Right atrium auricular region (tissue), 2 donors: ENCODE measurements at regions not wholly inside any gene's neighbourhood (a gene's known extent, or its start where the extent isn't known, plus 50 kb on each side); places are given as distances from the start of the nearest gene placed in this dataset.

ENCODE experiments used
- DNase-seq: peaks from one replicate; pipeline ENCODE4 v3.0.0-alpha.2; 2019; ENCODE audit warnings: low spot score
- H3K27ac ChIP-seq, 2 donors: fragments of 200-600 bp; sonication (generic); 1 replicate in 1 of 2; 2 replicates in 1 of 2; pipeline ENCODE4 v1.5.1; 2016 to 2019
- H3K27me3 ChIP-seq, 2 donors: fragments of 200-600 bp; sonication (generic); one replicate each; pipeline versions ENCODE4 v1.5.1 to v1.6.0; 2017 to 2019
- H3K36me3 ChIP-seq: fragments of 200-600 bp; sonication (generic); one replicate; pipeline ENCODE4 v1.5.1; 2016
- H3K4me1 ChIP-seq, 2 donors: fragments of 200-600 bp; sonication (generic); one replicate each; pipeline versions ENCODE4 v1.5.1 to v1.6.0; 2017 to 2019
- H3K4me3 ChIP-seq, 2 donors: fragments of 200-600 bp; sonication (generic); 1 replicate in 1 of 2; 2 replicates in 1 of 2; pipeline ENCODE4 v1.5.1; 2017 to 2019; ENCODE audit warnings: mild to moderate bottlenecking in 1 of 2, moderate library complexity in 1 of 2
- H3K9me3 ChIP-seq, 2 donors: fragments of 200-600 bp; sonication (generic); one replicate each; pipeline ENCODE4 v1.5.1; 2019
- TF ChIP-seq, protein P1 (sequence below), 2 donors: fragments of 200-600 bp; sonication (generic); IDR thresholded peaks; one replicate each; pipeline ENCODE4 v1.5.1; 2019; ENCODE audit warnings: antibody characterized with exemption in 2 of 2

DNA sequence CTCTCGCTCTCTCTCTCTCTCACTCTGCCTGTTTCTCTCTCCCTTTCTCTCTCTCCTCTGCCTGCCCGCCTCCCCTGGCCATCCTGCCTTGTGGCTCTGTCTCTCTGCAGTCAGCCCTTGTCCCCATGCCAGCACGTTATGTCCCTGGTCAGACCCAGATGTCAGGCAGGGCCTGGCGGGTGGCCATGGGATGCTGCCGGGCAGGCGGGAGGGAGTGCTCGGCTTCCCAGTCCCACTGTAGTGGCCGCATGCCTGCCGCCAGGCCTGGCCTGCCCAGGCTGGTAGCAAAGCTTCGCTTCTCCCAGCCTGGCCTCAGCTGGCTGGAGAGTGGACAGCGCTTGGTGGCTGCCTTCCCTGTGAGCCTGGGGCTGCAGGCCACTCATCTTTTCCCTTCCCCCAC is 121.5 kb upstream of the ZNF716 start:
- DNase-seq, result no peak
- H3K4me1 ChIP-seq, result no peaks in the 10 kb centered on the region
- H3K36me3 ChIP-seq, result no peaks in the 10 kb centered on the region
- peak overlapping the region; percentile 26 to 61 for H3K27ac ChIP-seq
- no peak overlapping the region for H3K4me3 ChIP-seq
- no peaks in the 10 kb centered on the region for H3K27me3 ChIP-seq
- H3K9me3 ChIP-seq, result peaks cover 0 to 18% of the 10 kb centered on the region in 2 donors
- TF ChIP-seq, protein P1, sequence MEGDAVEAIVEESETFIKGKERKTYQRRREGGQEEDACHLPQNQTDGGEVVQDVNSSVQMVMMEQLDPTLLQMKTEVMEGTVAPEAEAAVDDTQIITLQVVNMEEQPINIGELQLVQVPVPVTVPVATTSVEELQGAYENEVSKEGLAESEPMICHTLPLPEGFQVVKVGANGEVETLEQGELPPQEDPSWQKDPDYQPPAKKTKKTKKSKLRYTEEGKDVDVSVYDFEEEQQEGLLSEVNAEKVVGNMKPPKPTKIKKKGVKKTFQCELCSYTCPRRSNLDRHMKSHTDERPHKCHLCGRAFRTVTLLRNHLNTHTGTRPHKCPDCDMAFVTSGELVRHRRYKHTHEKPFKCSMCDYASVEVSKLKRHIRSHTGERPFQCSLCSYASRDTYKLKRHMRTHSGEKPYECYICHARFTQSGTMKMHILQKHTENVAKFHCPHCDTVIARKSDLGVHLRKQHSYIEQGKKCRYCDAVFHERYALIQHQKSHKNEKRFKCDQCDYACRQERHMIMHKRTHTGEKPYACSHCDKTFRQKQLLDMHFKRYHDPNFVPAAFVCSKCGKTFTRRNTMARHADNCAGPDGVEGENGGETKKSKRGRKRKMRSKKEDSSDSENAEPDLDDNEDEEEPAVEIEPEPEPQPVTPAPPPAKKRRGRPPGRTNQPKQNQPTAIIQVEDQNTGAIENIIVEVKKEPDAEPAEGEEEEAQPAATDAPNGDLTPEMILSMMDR (IDR thresholded peaks at IDR 0.05), result no peak

DNA sequence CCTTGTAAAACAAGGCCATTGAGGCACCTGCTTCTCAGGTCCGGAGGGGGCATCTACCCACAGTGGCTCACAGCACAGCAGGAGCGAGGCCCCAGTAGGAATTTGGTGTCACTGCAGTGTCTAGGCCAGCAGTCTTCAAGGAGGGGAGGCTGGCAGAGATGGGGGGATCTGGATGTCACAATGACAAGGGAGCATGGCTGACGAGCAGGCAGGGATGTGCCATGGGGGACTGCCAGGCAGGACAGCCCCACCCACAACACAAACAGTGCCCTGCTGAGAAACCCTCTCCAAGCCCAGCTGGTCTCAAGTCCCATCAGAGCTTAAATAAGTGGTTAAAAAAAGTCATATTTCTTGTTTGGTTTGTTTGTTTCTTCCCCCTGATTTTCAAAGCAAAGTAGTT is 121.0 kb upstream of the ZNF716 start:
- Histone ChIP-seq H3K27ac (peak overlapping the region; percentile 26 to 61), H3K4me1 (no peaks in the 10 kb centered on the region), H3K36me3 (no peaks in the 10 kb centered on the region), H3K4me3 (no peak overlapping the region), H3K27me3 (no peaks in the 10 kb centered on the region), H3K9me3 (peaks cover 0 to 18% of the 10 kb centered on the region in 2 donors)
- no peak for DNase-seq
- TF ChIP-seq, protein P1 (IDR thresholded peaks at IDR 0.05), result no peak

DNA sequence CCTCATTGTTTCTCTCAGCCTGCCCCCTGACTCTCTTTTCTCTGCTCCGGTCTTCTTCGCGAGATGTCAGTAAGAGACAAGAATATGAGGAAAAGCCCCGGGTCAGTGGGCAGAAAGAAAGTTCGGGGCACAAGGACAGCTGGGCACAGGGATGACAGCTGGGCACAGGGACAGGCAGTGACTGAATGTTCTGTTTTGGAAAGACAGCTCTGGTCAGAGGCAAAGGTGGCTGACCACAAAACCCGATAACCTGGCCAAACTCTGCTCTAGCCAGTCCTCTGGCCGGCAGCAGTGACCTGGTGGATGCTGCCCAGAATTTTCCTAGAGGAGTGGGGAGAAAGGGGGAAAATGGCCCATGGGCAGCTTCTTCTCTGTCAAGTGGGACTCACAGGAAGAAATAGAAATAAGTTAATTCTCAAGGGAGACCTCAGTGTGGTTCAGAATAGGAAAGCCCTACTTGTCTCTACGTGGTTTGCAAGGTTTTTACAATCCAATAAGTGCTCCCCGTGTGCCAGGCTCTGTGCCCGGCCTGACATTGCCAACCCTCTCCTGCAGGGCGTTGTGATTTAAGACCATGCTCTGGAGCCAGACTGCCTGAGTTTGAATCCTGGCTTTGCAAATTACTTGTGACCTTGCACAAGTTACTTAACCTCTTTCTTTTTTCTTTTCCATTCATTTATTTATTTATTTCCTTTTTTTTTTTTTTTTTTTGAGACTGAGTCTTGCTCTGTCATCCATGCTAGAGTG is 110.6 kb upstream of the ZNF716 start:
- Histone ChIP-seq H3K27me3 (no peaks in the 10 kb centered on the region), H3K4me1 (no peaks in the 10 kb centered on the region), H3K9me3 (no peaks in the 10 kb centered on the region), H3K27ac (no peak overlapping the region), H3K4me3 (no peak overlapping the region), H3K36me3 (no peaks in the 10 kb centered on the region)
- TF ChIP-seq, protein P1 (IDR thresholded peaks at IDR 0.05), result no peak
- DNase-seq, result no peak

- H3K27ac ChIP-seq, result peak overlapping the region; percentile 83 to 93
- DNase-seq, result no peak
- no peaks in the 10 kb centered on the region for H3K4me1 ChIP-seq
- no peaks in the 10 kb centered on the region for H3K27me3 ChIP-seq
- TF ChIP-seq, protein P1 (IDR thresholded peaks at IDR 0.05), result no peak
- H3K36me3 ChIP-seq, result no peaks in the 10 kb centered on the region
- no peak overlapping the region for H3K4me3 ChIP-seq
- H3K9me3 ChIP-seq, result no peaks in the 10 kb centered on the region
Observed at GRCh38 chr7:57342954-57343353, 107.0 kb upstream of the ZNF716 start.

- TF ChIP-seq, protein P1 (IDR thresholded peaks at IDR 0.05), result no peak
- Histone ChIP-seq H3K4me3 (no peak overlapping the region), H3K4me1 (peaks cover 0 to 2% of the 10 kb centered on the region in 2 donors), H3K27ac (peak overlapping the region; percentile 83 to 93), H3K36me3 (no peaks in the 10 kb centered on the region), H3K9me3 (no peaks in the 10 kb centered on the region), H3K27me3 (no peaks in the 10 kb centered on the region)
- DNase-seq, result peak; percentile 65
Observed at GRCh38 chr7:57343901-57344622, 105.9 kb upstream of the ZNF716 start.
